GM12878 (cell line): ENCODE measurements at regions not wholly inside any gene's neighbourhood (a gene's known extent, or its start where the extent isn't known, plus 50 kb on each side); places are given as distances from the start of the nearest gene placed in this dataset.
"Not testable (repeated sequence)": the region's sequence is repeated elsewhere in the genome, so short reads cannot be mapped to it uniquely, and the experiment has no call there.

Experiments used
- ATAC-seq: fragments of 200-7000 bp; cut with Tn5 transposase; 3 replicates; pipeline ENCODE4 v1.9.1; 2020; ENCODE audit warnings: mild to moderate bottlenecking, moderate library complexity
- BruUV-seq: library from RNA; stranded (reverse); fragments of 400-500 nt; replicated peaks from 2 replicates; lab custom pipeline; 2021; lab: Mats Ljungman, UMichigan
- CTCF ChIA-PET: fragments of 300-600 bp; sonication (Branson Sonifier 250); formaldehyde crosslinking; extraction: SDS; loops from one replicate; lab custom pipeline; 2021; ENCODE audit warnings: inconsistent platforms; lab: Yijun Ruan, JAX
- POLR2A ChIA-PET: fragments of 350-600 bp; formaldehyde crosslinking; extraction: SDS; loops from one replicate; lab custom pipeline; 2021; ENCODE audit warnings: inconsistent platforms; lab: Charles Lee
- RAD21 ChIA-PET: fragments of 300-600 bp; sonication (Branson Sonifier 250); formaldehyde crosslinking; loops from one replicate; lab custom pipeline; 2023; ENCODE audit warnings: antibody characterized with exemption; ENCODE audit not compliant: unreplicated experiment; lab: Charles Lee
- SMC1A ChIA-PET: fragments of 300-600 bp; sonication (Branson Sonifier 250); formaldehyde crosslinking; loops from one replicate; lab custom pipeline; 2023; ENCODE audit not compliant: unreplicated experiment, uncharacterized antibody; lab: Charles Lee
- DNase-seq: peaks from one replicate; pipeline ENCODE4 v3.0.0-alpha.2; 2011; ENCODE audit warnings: low read depth, low spot score
- FAIRE-seq: peaks from 3 replicates; lab custom pipeline; 2011; peaks lifted over from hg19 to GRCh38; lab: Jason Lieb, UNC
- H2AFZ ChIP-seq: 2 replicates; pipeline ENCODE4 v1.6.0; 2011; ENCODE audit warnings: low read depth, low read length, control low read depth; ENCODE audit not compliant: control insufficient read depth
- H3K27ac ChIP-seq: 2 replicates; pipeline ENCODE4 v1.5.1; 2011; ENCODE audit warnings: control low read depth; ENCODE audit not compliant: control insufficient read depth, insufficient read depth
- H3K27me3 ChIP-seq, 2 experiments: replicated peaks in 1 of 2; 2 replicates each; pipeline versions ENCODE4 v1.6.0 to v1.6.1; 2011; ENCODE audit warnings: low read length in 1 of 2; ENCODE audit not compliant: control insufficient read depth in 2 of 2, insufficient read depth in 2 of 2
- H3K36me3 ChIP-seq, 2 experiments: 2 replicates each; pipeline ENCODE4 v1.5.1; 2011; ENCODE audit warnings: low read length in 1 of 2; ENCODE audit not compliant: control insufficient read depth in 2 of 2, insufficient read depth in 2 of 2
- H3K4me1 ChIP-seq: 2 replicates; pipeline ENCODE4 v1.6.1; 2011; ENCODE audit warnings: mild to moderate bottlenecking, low read length, moderate library complexity, mixed read lengths; ENCODE audit not compliant: control insufficient read depth, insufficient read depth
- H3K4me2 ChIP-seq: 2 replicates; pipeline ENCODE4 v1.6.0; 2011; ENCODE audit warnings: control low read depth; ENCODE audit not compliant: control insufficient read depth, insufficient read depth
- H3K4me3 ChIP-seq: fragments of 200-600 bp; sonication (generic); 2 replicates; pipeline ENCODE4 v1.5.1; 2016
- H3K79me2 ChIP-seq: 2 replicates; pipeline ENCODE4 v1.6.0; 2011; ENCODE audit warnings: low read length; ENCODE audit not compliant: control insufficient read depth, insufficient read depth
- H3K9ac ChIP-seq: 2 replicates; pipeline ENCODE4 v1.8.0; 2011; ENCODE audit warnings: low read length, control low read depth, mixed read lengths; ENCODE audit not compliant: control insufficient read depth, insufficient read depth
- H3K9me3 ChIP-seq: replicated peaks from 3 replicates; pipeline ENCODE4 v1.5.1; 2011; ENCODE audit warnings: mild to moderate bottlenecking, low read length; ENCODE audit not compliant: control insufficient read depth, insufficient read depth
- H4K20me1 ChIP-seq: 2 replicates; pipeline ENCODE4 v1.6.0; 2011; ENCODE audit not compliant: control insufficient read depth, insufficient read depth
- JUNB ChIP-seq: IDR thresholded peaks from 2 replicates; pipeline ENCODE4 v1.6.1; 2016; ENCODE audit warnings: antibody characterized with exemption, mild to moderate bottlenecking
- NFIC ChIP-seq: IDR thresholded peaks from 2 replicates; pipeline ENCODE4 v1.6.1; 2012; ENCODE audit warnings: low read depth, mild to moderate bottlenecking, inconsistent platforms, low read length, moderate library complexity
- PKNOX1 ChIP-seq: fragments of 450-650 bp; IDR thresholded peaks from 2 replicates; pipeline ENCODE4 v1.6.1; 2016; ENCODE audit warnings: mild to moderate bottlenecking
- PRDM15 ChIP-seq: fragments of 450-650 bp; formaldehyde crosslinking; IDR thresholded peaks from 2 replicates; pipeline ENCODE4 v1.4.0; 2020; ENCODE audit warnings: mild to moderate bottlenecking, moderate library complexity
- RAD21 ChIP-seq: IDR thresholded peaks from 2 replicates; pipeline ENCODE4 v1.6.1; 2011; ENCODE audit warnings: mild to moderate bottlenecking, low read depth, low read length, moderate library complexity; ENCODE audit not compliant: insufficient read depth
- SKIL ChIP-seq: fragments of 450-650 bp; IDR thresholded peaks from 2 replicates; pipeline ENCODE4 v1.6.1; 2017; ENCODE audit warnings: mild to moderate bottlenecking, low read depth, inconsistent platforms; ENCODE audit not compliant: poor library complexity, severe bottlenecking
- YY1 ChIP-seq: IDR thresholded peaks from 2 replicates; pipeline ENCODE4 v1.6.1; 2011; ENCODE audit warnings: low read depth, mild to moderate bottlenecking, low read length
- WGBS: methylation state at CpG from one replicate; pipeline ENCODE4 v1.1.6; 2016; ENCODE audit warnings: low lambda C conversion rate; ENCODE audit not compliant: insufficient replicate concordance, insufficient coverage; ENCODE audit errors: missing lambda C conversion rate; 5-methylcytosine and 5-hydroxymethylcytosine counted together
- in situ Hi-C: fragments of 300-500 bp; cut with MboI; formaldehyde crosslinking; loops from 9 replicates; pipeline ENCODE4 v1.14.3; 2018; ENCODE audit warnings: mixed read lengths
- intact Hi-C: fragments of 100-400 bp; cut with micrococcal nuclease; formaldehyde crosslinking; loops from one replicate; pipeline ENCODE4 v1.14.2; 2022; ENCODE audit not compliant: unreplicated experiment

- H3K27me3 ChIP-seq, in situ Hi-C loops, H3K9ac ChIP-seq, H3K9me3 ChIP-seq, H3K4me1 ChIP-seq, intact Hi-C loops, H2AFZ ChIP-seq, ATAC-seq, H3K79me2 ChIP-seq, H4K20me1 ChIP-seq, DNase-seq, H3K36me3 ChIP-seq, H3K4me3 ChIP-seq, BruUV-seq, H3K27ac ChIP-seq, FAIRE-seq, H3K4me2 ChIP-seq: not testable (repeated sequence)
- ChIA-PET RAD21 (interaction anchor here (0.7 kb wide), 1 partner anchor 220 kb away, joined by 3 read pairs; no protein-coding TSS in a partner anchor), POLR2A (interaction anchor here (0.9 kb wide), 1 partner anchor 27 kb away, joined by 3 read pairs; no protein-coding TSS in a partner anchor), SMC1A (interaction anchor here (0.9 to 2.8 kb wide), 3 partner anchors 10 to 15 kb away, joined by 3 to 13 read pairs (median 3); no protein-coding TSS in a partner anchor), CTCF (interaction anchor here (0.8 to 1.8 kb wide), 2 partner anchors 12 to 35 kb away, joined by 3 to 5 read pairs; no protein-coding TSS in a partner anchor)
- WGBS = no CpG with 5 or more reads among the region's 1 CpG
- peak; percentile 44; the same call in 1 of the 2 replicates for TF ChIP-seq PKNOX1
Observed at GRCh38 chr9:38123359-38123758, 54.3 kb upstream of the SHB start.

GRCh38 chr9:38120961-38121360, 51.9 kb upstream of the SHB start:
- no peaks in the 10 kb centered on the region for H3K36me3 ChIP-seq
- no peaks in the 10 kb centered on the region for H4K20me1 ChIP-seq
- H3K27me3 ChIP-seq = no peaks in the 10 kb centered on the region; a peak in 1 of 4 replicates
- H2AFZ ChIP-seq = no peak overlapping the region
- H3K9me3 ChIP-seq = no peaks in the 10 kb centered on the region
- ChIA-PET POLR2A (interaction anchor here (0.5 to 2.3 kb wide), 7 partner anchors 9 to 256 kb away, joined by 3 to 8 read pairs (median 3); no protein-coding TSS in a partner anchor), SMC1A (interaction anchor here (0.8 to 6.5 kb wide), 8 partner anchors 8 to 143 kb away, joined by 3 to 42 read pairs (median 7); no protein-coding TSS in a partner anchor), CTCF (interaction anchor here (0.7 to 4.0 kb wide), 8 partner anchors 12 to 143 kb away, joined by 3 to 13 read pairs (median 4); no protein-coding TSS in a partner anchor), RAD21 (interaction anchor here (1.9 kb wide), 1 partner anchor 33 kb away, joined by 8 read pairs; no protein-coding TSS in a partner anchor)
- H3K4me3 ChIP-seq = no peak overlapping the region
- DNase-seq = no peak
- no peak for FAIRE-seq
- H3K27ac ChIP-seq = no peak overlapping the region
- ATAC-seq = no peak
- H3K79me2 ChIP-seq = no peaks in the 10 kb centered on the region
- no peak overlapping the region for H3K9ac ChIP-seq
- no TSS peak for BruUV-seq
- in situ Hi-C loops = no loop called here
- no peak overlapping the region for H3K4me2 ChIP-seq
- no peaks in the 10 kb centered on the region for H3K4me1 ChIP-seq
- 66% methylated on average over 5 of the region's 6 CpGs for WGBS
- intact Hi-C loops = no loop called here
- TF ChIP-seq PRDM15 (CRISPR knock-in tag) (no peak), JUNB (no peak), YY1 (no peak), SKIL (no peak), NFIC (no peak), RAD21 (no peak), PKNOX1 (no peak)
